ENCODE measurements at regions not wholly inside any gene's neighbourhood (a gene's known extent, or its start where the extent isn't known, plus 50 kb on each side); places are given as distances from the start of the nearest gene placed in this dataset.
"Not testable (repeated sequence)": the region's sequence is repeated elsewhere in the genome, so short reads cannot be mapped to it uniquely, and the experiment has no call there.

DNA sequence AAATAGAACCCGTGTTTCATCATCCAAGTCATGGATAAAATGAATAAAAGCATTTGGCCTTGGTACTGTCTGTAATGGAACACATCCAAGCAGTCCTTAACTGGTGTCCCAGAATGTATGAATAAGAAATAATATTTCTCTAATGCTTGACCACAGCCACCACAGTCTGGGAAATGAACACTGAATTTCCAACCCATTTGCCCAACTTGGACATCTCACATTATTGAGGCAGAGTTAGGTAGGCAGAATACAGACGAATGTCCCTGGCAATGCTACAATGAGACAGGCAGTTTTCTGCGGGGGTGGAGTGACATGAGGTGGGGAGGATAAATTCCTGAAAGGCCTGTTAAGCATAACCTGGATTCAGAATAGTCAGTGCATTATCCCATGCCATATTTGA, 245.7 kb downstream of the ZIC1 start:
- peak; percentile 48 for ATAC-seq
- no peak for DNase-seq
- intact Hi-C loops (cut with micrococcal nuclease) = no loop called here

DNA sequence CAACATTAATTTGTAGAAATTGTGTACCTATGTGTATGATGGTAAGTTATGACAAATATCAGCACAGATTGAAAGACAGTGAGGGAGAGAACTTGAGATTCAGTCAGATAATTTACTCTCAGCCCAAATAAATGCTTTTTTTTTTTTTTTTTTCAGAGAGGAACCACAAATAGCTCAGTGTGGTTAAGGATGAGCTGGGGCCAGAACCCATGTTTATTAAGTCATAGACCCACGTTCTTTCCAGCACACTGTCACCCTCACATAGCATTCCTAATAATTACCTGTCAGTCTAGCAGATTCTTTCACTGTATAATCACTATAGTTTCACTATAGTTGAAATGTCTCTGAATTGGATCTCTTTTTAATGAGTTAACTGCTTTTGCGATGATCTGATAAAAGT, 246.1 kb downstream of the ZIC1 start:
- intact Hi-C loops (cut with micrococcal nuclease) = no loop called here
- ATAC-seq (no peak), DNase-seq (no peak)

DNA sequence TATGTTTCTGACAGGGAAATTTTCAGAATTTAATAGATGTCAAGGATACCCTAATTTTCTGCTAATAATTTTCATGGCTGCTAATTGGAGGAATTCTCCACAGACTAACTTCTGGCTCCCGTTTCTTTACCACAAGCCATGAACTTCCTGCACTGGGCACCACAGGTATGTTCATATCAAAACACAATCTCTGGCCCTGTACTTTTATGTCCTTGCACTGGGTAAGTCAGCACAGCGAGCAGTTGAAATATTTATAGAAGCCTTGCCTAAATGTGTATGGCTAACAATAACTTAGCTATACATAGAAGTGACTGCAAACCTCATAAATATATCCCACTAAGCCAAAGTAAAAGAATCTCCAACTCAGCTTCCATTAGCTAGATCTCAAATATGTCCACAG, 246.9 kb downstream of the ZIC1 start:
- ATAC-seq = peak; percentile 63
- intact Hi-C loops (cut with micrococcal nuclease) = no loop called here

DNA sequence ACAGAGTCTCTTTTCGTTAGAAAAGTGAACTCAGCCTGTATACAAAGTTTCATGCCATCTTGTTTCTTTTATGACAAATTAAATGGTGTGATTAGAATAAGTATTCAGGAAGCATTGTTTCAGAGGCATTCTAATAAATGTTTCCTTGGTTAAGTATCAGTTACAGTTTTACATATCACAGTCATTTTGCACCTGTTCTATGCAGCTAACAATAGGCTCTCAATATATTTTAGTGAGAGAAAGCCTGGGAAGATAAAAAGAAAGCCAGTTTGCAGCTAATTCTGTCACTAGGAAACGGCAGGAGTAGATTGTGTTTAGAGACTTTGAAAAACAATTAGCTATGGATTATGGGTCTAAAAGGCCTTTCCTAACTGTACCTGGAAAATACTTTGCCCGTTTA, 252.8 kb downstream of the ZIC1 start:
- DNase-seq = no peak
- no peak for ATAC-seq
- intact Hi-C loops (cut with micrococcal nuclease) = no loop called here

More for the DNA sequence above, 246.9 kb downstream of the ZIC1 start:
- DNase-seq = no peak

DNA sequence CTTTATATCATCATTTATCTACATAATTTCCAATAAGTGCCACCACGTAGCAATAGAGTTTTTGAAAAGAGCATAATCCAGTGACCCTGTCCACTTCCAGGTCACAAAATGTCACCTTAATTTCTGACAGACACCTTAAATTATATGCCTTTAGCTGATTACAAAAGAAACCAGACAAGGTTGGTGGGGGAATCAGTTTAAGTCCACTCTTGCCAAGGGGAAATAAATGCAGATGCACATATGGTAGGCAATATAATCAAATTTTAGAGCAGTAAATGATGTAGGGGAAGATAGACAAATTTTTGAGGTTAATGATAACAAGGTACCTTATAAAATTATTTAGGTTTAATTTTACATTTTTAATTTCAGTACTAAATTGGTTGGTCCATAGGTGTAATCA, 253.5 kb downstream of the ZIC1 start:
- no peak for DNase-seq
- intact Hi-C loops (cut with micrococcal nuclease) = no loop called here

DNA sequence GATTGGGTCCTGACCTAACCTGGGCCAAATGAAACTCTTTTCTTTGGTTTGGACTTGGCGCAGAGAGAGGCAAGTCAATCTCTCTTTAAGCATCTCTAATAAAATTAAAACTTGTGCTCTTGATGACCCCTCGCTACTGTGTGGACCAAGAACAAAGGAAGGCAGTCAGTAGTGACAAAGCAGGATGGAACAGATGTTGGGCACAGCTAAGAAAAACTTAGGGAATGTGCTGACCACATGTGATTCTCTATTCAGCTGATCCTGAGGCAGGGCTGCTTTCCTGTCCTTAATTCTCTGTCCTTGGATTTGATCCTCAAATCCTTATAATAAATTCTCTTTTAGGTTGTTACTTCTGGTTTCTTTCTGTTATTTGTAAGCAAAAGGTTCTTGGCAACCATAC, 259.9 kb downstream of the ZIC1 start:
- ATAC-seq = no peak
- intact Hi-C loops (cut with micrococcal nuclease) = no loop called here
- no peak for DNase-seq

More for the DNA sequence above, 253.5 kb downstream of the ZIC1 start:
- no peak for ATAC-seq

DNA sequence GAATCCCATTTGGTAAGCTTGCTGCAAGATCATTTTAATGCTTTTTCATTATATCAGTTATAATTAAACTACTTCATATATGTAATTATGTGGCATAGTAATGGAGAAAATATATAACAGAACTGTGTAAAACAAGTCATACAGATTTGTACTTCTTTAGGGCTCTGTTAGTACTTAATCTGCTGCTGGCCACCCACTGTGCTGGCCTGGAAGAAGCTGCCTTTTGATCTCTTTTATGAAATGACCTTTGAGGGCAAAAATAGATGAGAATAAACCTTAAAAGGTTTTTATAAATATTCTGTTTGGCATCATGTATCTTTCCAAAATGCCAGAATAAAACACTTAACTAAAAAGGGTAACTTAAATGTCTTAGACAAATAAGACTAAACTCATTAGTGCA, 262.9 kb downstream of the ZIC1 start:
- DNase-seq (no peak), ATAC-seq (no peak)
- intact Hi-C loops (cut with micrococcal nuclease) = no loop called here

DNA sequence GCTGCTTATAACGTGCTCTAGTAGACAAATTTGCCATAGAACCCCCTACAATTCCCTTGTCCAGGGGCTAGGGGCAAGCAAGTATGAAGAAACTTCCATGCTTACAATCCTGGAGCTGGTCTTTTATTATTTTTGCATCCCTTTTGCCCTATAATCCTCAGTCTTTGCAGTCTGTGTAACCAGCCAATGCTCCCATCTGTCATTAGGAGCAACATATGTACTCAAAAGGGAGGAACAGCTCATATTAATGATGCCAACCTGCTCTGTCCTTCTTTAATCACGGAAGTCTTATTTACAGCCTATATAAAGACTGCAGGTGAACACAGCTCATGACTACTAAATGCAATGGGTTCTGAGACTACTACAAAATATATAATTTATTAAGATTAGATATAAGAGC, 263.3 kb downstream of the ZIC1 start:
- ATAC-seq (no peak), DNase-seq (no peak)
- intact Hi-C loops (cut with micrococcal nuclease) = no loop called here

DNA sequence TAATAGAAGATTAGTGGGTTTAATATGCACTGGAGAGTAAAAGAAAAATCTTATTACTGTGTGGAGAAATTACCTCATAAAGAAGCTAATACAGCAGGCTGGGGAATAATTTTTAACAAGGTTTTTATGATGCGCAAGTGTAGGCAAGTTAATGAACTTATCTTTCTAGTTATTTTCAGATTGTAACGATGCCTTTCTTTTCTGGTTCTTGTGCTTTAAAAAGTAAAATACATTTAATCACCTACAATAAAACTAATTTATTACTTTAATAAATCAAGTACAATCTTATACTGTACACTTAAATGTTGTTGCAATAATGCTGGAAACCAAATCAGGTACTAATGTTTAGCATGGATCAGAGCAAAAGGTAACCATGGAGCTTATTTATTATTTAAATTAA, 266.6 kb downstream of the ZIC1 start:
- ATAC-seq (no peak), DNase-seq (no peak)
- intact Hi-C loops (cut with micrococcal nuclease) = no loop called here

DNA sequence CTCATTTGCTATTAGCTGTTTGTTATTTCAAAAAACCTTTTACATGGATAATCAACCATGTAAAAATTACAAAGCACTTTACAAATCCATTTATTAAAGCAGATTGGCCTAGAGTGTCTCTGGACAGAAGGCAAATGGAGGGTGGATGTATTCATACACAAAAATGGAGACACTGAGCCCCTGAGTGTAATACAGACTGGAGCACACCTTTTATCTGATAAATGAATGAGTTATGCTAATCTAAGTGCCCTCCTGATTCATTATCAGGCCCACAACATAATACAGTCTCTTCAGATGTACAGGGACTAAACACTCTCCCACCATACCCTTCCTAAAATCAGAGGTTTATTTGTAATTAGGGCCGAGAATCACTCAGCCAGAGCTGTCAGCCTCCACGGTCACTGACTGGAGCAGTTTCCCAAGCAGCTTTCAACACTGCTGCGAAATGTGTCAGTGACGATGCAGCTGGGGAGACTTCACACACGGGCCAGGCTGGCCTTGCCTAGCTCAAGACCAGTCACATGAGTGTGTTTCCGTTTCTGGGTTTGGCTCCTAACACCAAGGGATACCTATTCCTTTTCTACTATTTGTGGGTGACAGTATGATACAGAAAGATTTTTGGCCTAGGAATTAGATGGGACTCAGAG, 271.8 kb downstream of the ZIC1 start:
- ATAC-seq = peak; percentile 100
- intact Hi-C loops (cut with micrococcal nuclease) = no loop called here
- peak; percentile 80 for DNase-seq

DNA sequence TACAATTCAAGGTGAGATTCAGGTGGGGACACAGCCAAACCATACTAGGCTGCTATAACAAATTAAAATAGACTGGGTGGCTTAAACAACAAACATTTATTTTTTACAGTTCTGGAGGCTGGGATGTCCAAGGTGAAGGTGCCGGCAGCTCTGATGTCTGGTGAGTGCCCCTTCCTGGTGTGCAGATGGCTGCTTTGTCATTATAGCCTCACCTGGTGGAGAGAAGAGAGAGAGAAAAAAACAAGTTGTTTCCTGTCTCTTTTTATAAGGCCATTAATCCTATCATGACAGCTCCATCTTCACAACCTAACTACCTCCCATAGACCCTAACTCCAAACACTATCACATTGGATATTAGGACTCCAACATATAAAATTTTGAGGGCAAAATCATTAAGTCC, 279.7 kb downstream of the ZIC1 start:
- intact Hi-C loops (cut with micrococcal nuclease) = no loop called here
- ATAC-seq (no peak), DNase-seq (no peak)

DNA sequence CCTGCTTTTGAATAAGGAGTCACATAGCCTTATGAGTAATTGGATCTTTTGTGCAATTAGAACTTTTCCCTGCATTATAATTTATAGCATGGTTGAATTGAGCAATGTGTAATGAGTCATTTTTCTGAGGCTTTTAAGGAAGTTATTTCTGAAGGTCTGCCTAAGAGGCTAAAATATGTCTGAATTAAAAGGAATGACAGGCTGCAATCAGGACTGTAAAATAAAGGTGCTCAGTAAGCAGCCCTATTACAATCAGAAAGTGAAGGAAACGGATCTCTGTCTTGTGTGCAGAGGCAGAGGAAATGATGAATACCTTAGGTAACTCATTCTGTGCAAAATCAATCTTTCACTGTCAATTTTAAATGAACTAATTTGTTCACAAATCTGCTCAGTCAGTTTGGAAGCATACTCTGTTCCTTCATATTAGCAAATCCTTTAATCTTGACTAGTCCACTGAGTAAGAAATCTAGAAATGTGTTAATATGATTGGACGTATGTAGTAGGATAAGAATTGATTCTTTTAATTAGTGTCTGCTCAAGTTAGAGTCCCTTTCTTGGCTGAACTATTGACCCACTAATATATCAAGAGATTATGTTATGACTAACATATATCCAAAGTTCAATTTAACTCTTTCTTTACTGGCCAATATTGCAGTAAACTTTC, 290.1 kb downstream of the ZIC1 start:
- ATAC-seq (no peak), DNase-seq (no peak)
- intact Hi-C loops (cut with micrococcal nuclease) = no loop called here

DNA sequence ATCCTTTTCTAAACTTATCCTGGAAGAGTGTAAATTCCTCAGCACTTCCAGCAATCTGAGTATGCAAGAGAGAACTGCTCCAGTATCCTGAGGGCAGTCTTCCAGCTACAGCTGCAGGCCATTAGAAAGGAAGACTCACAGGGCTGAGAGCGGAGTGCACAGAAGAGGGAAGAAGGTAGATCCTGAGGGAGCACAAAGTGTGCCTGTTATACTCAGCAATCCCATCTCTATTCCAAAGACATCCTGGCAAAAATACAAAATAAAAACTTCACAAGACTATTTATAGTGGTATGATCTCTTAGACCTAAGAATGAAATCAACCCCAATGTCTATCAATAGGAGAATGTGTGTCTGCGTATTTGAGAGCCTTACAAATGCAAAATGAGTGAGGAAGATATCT, 292.0 kb downstream of the ZIC1 start:
- intact Hi-C loops (cut with micrococcal nuclease) = no loop called here
- peak; percentile 92 for ATAC-seq
- no peak for DNase-seq

DNA sequence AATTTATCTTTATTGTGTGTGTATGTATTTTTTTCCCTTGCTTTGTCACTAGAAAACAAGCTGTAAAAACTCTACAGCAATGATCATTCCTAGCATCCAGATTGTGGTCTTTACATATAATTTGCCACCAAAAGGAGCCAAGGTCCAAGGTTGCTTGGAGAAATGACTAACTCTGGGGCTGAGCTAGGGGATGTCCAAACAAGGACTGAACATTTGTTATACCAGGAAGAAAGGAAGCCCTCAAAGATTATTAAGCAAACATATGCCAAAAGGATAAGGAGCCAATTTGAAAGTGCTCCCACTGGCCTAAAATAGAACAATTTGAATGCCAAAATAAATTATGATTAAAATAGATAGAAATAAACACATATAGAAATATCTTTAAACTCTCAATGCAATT, 293.3 kb downstream of the ZIC1 start:
- no peak for DNase-seq
- ATAC-seq = peak; percentile 54

DNA sequence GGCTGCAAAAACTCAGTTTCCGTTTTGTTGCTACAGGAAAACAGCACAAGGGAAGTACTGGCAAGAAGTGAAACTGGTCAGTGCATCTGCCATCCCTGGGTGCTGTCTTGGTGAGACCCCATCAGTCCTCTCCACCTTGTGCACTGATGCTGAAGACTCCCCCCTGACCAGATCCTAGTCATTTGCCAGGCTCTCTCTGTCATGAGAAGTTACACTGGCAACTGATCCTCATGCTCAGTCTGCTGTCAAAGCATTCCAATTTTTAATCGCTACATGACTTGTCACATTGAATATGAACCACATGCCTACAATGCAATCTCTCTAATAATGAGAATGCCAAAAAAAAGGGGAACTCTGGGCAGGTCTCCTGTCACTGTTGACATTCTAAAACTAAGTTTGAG, 296.5 kb downstream of the ZIC1 start:
- intact Hi-C loops (cut with micrococcal nuclease) = no loop called here
- DNase-seq (no peak), ATAC-seq (peak; percentile 30)

More for the DNA sequence above, 293.3 kb downstream of the ZIC1 start:
- intact Hi-C loops (cut with micrococcal nuclease) = no loop called here

DNA sequence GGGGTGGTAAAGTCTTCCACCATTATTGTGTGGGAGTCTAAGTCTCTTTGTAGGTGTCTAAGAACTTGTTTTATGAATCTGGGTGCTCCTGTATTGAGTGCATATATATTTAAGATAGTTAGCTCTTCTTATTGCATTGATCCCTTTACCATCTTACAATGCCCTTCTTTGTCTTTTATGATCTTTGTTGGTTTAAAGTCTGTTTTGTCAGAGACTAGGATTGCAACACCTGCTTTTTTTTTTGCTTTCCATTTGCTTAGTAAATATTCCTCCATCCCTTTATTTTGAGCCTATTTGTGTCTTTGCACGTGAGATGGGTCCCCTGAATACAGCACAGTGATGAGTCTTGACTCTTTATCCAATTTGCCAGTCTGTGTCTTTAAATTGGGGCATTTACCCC, 301.6 kb downstream of the ZIC1 start:
- ATAC-seq; intact Hi-C loops (cut with micrococcal nuclease); DNase-seq: not testable (repeated sequence)

DNA sequence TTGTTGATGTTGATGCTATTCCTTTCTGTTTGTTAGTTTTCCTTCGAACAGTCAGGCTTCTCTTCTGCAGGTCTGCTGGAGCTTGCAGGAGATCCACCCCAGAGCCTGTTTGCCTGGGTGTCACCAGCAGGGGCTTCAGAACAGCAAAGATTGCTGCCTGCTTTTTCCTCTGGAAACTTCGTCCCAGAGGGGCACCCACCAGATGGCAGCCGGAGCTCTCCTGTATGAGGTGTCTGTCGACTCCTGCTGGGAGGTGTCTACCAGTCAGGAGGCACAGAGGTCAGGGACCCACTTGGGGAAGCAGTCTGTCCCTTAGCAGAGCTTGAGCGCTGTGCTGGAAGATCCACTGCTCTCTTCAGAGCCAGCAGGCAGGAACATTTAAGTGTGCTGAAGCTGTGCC, 303.2 kb downstream of the ZIC1 start:
- intact Hi-C loops (cut with micrococcal nuclease) = no loop called here
- DNase-seq (peak; percentile 28), ATAC-seq (no peak)

DNA sequence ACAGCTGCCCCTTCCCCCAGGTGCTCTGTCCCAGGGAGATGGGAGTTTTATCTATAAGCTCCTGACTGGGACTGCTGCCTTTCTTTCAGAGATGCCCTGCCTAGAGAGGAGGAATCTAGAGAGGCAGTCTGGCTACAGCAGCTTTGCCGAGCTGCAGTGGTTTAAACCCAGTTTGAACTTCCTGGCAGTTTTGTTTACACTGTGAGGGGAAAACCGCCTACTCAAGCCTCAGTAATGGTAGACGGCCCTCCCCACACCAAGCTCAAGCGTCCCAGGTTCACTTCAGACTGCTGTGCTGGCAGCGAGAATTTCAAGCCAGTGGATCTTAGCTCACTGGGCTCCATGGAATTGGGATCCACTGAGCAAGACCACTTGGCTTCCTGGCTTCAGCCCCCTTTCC, 303.6 kb downstream of the ZIC1 start:
- intact Hi-C loops (cut with micrococcal nuclease); ATAC-seq: not testable (repeated sequence)

DNA sequence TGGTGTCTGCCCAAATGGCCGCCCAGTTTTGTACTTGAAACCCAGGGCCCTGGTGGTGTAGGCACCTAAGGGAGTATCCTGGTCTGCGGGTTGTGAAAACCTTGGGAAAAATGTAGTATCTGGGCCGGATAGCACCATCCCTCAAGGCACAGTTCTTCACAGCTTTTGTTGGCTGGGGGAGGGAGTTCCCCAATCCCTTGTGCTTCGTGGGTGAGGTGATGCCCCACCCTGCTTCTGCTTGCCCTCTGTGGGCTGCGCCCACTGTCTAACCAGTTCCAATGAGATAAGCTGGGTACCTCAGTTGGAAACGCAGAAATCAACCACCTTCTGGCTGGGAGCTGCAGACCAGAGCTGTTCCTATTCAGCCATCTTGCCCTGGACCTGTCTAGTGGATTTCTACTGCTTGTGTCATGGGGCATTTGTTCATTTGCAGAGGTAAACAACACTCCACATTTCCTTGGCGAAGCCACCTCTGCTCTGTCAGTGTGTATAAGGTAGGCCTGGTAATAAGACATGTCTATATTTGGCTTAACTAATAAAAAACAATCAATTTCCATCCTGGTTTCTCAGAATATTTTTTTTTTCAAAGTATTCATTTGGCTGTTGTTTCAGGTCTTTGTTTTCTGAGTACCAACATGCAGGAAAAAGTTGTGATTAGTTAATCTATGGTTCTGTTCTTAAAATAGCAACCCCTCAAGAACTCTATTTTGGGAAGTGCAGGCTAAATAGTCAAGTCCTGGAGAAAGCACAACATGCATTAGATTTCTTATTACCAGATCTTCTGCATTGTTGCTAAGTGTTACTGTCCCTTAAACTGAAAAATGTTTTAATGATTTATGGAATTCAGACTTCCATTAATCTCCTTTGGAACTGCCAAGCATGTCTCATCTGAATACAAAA, 304.3 kb downstream of the ZIC1 start:
- DNase-seq (no peak), ATAC-seq (peak; percentile 80)
- intact Hi-C loops (cut with micrococcal nuclease) = no loop called here

More for the DNA sequence above, 303.6 kb downstream of the ZIC1 start:
- DNase-seq = not testable (repeated sequence)

DNA sequence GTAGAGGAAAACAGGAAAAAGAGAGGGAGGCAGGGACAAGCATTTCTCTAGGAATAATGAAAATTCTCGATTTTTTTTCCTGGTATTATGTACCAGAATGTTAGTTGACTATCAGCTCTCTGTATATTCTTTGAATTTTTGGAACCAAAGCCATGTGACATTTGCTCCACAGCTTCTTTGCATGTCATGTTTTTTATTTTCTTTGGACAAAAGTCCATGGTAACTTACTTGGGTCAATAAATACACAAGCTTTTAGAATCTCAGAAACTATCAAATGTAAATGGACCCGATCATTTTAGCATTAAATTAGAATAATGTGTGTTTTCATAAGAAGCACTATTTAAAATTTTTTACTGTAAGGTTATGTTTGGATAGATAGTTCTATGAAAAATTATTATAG, 320.5 kb downstream of the ZIC1 start:
- no peak for DNase-seq

More for the DNA sequence above, 320.5 kb downstream of the ZIC1 start:
- intact Hi-C loops (cut with micrococcal nuclease) = no loop called here
- no peak for ATAC-seq
